Stimulated activated CD4-positive, alpha-beta T cell treated with anti-CD3 and anti-CD28 coated beads, Interleukin-12 subunit alpha, Interleukin-12 subunit beta, amount 100 ng/mL, for 4 hours (primary cell): ENCODE measurements at regions not wholly inside any gene's neighbourhood (a gene's known extent, or its start where the extent isn't known, plus 50 kb on each side); places are given as distances from the start of the nearest gene placed in this dataset.

Source experiments
- DNase-seq: peaks from one replicate; pipeline ENCODE4 v3.0.0-alpha.2; 2020

DNA sequence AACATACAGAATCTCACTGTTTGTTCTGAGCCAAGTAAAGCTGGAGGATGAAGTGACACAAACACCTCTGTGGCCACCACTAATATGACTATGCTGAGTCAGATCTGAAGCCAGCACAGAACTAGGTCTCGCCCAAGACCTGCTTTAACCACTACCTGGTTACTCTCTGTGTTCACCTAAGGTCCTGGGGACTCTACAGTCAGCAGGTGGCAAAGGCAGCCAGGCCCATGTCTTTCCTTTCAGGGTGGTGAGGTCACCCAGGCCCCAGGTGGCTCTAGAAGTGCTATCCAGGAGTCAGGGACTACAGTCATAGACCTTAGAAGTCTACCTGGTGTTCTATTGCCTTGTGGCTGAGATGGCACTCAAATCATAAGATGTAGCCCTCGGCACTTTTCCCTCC is 287.9 kb upstream of the ARRDC4 start:
- no peak for DNase-seq

DNA sequence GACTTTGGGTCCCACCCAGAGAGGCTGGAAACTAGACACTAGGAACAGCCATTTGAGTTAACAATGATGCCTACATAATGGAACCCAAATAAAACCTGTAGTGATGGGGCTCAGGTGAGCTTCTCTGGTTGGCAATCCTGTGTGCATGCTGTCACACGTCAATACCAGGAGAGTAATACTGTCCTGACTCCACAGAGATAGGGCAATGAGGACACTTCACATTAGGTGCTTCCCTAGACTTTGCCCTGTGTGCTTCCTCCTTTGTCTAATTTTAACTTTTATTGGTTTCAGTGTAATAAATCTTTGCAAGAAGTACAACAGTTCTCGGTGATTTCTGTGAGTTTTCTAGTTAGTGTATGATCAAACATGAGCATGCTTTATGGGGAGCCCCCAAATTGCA is 281.8 kb upstream of the ARRDC4 start:
- no peak for DNase-seq

DNA sequence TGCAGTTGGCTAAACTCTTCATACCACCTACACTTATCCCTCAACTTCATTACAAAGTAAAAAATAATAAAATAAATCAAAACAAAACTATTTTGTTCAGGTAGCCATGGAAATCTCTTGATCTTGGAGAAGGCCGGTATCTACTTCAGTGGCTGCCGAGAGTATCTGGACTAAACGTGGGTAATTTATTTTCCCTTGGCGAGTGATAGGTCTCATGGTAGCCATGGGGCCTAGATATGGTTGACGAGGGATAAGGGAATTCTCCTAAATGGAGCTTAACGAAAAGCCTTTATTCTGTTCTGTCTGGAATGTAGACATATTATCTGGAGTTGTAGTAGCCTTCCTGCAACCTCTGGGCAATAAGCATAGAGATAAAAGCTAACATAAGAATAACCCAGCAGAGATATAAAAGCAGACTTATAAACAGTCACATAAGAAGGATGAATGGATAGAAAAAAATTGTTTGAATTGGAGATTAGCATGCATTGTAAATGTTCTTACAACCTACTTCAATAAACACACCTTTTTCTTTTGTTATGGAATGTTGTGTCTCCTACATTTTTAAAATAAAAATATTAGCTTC is 281.3 kb upstream of the ARRDC4 start:
- DNase-seq, result no peak

GRCh38 chr15:97680606-97681220 is 279.8 kb upstream of the ARRDC4 start:
- no peak for DNase-seq

DNA sequence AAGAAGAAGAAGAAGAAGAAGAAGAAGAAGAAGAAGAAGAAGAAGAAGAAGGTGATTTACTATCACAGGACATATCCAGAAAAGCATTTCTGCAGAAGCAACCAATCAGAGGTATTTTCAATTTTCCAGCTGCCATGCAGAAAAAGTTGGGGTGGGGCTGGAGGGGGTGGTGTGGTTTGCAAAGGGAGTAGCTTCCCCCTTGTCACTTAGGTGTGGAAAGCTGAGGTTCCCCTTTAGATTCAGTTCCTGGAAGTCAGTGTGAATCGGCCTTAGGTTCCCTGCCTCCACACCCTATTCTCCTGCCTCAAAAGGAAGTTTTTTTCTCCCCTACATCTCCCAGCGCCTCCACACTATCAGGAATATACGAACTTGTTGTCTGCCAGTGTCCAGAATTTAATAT is 276.7 kb upstream of the ARRDC4 start:
- DNase-seq, result no peak

GRCh38 chr15:97684249-97684648 is 276.3 kb upstream of the ARRDC4 start:
- DNase-seq, result no peak

DNA sequence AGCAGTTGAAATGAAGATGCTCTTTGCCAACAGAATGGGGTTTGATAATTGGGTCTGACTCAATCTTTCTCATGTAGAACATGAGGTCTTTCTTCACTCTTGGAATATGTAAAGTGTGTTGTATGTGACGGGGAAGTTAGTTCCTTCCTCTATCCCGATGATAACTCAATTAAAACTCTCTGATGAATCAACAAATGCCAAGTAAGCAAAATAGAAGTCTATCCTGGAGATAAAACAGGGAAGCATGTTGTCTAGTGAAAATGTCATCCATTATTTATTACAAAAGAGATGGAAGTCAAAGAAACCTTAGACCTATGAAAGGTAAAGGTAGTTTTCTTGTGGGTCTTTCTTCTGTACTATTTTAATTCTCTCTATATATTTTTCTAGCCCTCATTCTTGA is 274.2 kb upstream of the ARRDC4 start:
- no peak for DNase-seq

GRCh38 chr15:97687654-97688053 is 272.8 kb upstream of the ARRDC4 start:
- DNase-seq, result no peak

- no peak for DNase-seq
Measured at GRCh38 chr15:97688177-97688576, 272.3 kb upstream of the ARRDC4 start.

DNA sequence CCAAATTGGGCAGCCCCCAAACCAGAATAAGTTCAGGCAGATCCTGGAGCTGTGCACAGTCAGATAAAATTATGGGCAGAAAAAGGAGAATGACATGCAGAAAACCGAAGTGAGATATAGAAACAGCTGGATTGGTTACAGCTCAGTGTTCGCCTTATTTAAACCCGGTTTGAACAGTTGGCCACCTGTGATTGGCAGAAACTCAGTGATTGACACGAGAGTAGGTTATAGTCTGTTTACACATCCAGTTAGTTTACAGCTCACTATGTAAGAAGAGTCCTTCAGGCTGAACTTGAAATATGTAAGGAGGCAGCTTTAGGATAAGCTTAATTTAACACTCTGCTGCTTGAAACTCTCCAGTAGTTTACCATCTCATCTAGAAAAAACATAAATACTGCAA is 271.6 kb upstream of the ARRDC4 start:
- DNase-seq, result no peak

DNA sequence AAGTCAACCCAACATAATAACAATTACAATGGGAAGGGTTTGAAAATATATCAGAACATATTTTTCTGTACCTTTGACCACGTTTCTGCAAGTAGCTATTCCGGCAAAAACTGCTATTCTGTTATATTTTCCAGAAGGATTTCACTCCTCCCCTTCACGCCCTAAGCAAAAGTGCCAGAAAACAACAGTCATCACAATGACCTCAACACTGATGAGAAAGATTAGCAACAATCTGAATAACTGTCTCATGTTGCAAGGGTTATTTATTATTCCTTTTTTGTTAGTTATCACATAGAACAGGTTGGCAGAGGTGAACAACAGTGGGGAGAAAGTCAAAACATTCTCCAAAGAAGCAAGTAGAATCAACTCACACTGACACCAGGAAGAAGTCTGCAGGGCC is 269.4 kb upstream of the ARRDC4 start:
- no peak for DNase-seq

DNA sequence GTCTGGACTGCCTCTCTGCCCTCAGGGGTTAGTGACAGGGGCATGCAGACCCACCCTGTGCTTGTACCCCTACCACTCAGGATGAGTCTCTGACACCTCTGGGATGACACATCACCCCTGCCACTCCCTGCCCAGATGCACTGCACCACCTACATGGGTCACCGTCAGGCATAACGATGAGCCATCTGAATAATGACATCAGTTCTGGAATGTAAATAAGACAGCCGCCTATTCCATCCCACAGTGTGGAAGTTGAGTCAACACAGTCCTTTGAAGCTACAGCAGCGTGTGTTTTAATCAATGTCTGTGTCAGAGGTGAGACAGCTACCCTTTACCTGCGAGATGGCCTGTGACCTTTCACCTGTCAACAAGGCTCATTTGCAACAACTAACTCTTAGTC is 268.7 kb upstream of the ARRDC4 start:
- DNase-seq, result no peak

DNA sequence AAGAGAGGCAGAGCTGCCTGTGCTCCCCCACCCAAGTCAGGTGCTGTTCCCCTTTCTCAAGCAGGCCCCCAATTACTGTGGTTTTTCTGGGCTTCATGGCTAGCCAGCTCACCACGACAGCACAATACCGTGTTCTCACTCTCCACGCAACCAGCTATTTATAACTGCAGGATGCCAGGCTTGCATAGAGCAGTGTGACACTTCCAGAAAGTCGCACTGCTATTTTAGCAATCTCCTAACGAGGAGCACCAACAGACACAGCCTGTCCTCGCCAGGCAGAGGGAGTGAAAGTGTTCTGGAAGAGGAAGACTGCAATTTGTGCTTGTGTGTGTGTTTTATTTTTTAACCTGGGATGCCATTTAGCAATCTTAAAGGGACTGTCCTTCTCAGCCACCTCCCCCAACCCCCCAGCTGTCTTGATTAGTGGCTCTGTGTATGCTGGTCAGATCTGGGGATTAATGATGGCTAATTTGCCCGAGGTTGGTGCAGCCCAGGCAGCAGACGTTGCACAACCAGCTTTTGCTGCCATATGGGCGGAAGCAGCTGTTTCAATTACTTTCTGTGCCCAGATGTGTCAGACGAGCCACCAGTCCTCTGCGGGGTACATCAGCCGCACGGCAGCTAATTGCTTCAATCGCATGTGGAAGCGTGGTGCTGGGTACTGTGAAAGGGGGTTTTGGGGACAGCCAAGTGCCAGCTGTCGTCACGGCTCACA is 268.0 kb upstream of the ARRDC4 start:
- no peak for DNase-seq

GRCh38 chr15:97694456-97694855 is 266.0 kb upstream of the ARRDC4 start:
- no peak for DNase-seq

- no peak for DNase-seq
Measured at GRCh38 chr15:97703400-97703799, 257.1 kb upstream of the ARRDC4 start.

GRCh38 chr15:97706059-97706458 is 254.4 kb upstream of the ARRDC4 start:
- no peak for DNase-seq

DNA sequence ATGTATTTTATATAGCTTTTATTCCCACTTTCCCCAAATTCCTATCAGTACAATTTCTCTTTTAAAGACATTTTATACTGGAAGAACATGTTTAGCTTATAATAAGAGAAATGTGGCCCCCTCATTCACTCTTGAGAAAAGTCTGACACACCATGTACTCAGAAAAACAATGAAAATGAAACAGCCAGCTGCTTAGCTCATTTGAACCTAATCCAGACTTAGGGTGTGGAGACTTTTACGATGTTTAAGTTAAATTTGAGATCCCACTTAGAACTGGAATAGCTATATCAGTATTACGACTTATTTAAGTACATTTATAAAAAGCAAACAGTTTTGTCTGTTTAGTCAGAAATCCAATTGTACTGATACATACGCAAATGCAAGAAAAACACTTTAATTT is 252.3 kb upstream of the ARRDC4 start:
- no peak for DNase-seq

DNA sequence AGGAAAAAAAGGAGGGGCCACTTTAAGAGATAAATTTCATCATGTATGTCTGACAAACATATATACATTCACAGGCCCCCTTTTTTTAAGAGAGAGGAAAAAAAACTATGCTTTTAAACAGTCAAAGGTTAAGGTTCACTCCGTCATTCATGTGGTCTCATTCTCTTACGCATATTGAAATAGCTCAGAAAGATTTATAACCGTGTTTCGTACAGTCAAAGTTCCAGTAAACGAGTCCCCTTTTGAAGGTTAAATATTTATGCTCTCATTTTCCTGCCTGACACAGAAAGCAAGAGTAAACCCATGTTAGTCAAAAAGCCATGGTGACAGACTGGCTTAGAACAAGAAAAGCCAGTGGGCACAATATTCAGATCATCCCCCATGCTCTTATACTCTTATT is 248.0 kb upstream of the ARRDC4 start:
- no peak for DNase-seq

DNA sequence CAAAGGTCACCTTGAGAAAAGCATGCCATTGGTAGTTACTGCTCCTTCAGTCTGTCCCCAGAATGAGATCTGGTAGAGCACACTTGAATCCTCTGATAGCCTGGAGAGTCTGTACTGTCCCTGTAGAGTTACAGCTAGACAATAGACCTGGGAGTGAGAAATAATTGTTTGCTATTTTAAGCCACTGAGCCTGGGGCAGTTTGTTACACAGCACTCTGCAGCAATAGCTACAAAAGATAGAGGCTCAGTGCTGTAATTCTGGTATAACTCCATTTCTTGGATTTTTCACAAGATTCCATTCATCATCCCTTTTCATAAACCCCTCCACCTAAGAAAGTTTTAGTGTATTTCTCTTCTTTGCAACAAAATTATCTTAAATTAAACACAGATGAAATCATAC is 242.7 kb upstream of the ARRDC4 start:
- no peak for DNase-seq

- DNase-seq, result no peak
Measured at GRCh38 chr15:97718509-97718908, 242.0 kb upstream of the ARRDC4 start.

GRCh38 chr15:97728791-97729190 is 231.7 kb upstream of the ARRDC4 start:
- no peak for DNase-seq

DNA sequence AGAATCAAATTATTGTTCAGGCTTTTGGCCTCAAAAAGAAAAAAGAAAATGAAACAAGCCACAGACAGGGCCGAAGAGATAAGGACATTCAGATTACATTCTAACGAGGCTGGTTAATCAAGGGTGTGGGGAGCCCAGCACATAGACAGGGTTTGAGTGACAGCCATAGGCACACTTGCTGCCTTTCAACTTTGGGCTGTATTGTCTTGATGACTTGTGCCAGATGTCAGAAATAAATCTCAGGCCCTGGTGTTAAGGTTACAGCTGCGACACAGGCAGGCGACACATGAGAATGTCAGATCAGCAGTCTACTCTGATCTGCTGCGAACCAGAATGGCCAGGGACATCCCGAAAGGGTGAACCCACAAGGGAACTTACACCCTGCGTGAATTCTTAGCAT is 231.2 kb upstream of the ARRDC4 start:
- DNase-seq, result no peak

DNA sequence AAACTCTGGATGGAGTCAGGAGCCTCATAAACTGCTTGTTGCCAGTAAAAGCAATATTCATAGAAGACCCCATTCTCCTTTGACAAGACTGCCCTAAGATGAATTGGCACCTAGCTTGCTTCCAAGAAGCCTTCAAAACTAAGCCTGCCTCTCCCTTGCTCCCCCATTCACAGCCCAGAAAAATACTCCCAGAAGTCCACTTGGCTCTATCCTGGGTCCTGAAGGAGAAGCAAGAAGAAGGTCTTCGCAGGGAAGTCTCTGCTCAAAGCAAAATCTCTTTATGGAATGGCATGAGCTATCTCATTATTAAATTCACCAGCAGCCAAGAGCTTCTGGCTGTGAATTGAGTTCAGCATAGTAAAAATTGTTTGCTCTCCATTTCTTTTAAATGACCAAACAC is 230.2 kb upstream of the ARRDC4 start:
- no peak for DNase-seq

DNA sequence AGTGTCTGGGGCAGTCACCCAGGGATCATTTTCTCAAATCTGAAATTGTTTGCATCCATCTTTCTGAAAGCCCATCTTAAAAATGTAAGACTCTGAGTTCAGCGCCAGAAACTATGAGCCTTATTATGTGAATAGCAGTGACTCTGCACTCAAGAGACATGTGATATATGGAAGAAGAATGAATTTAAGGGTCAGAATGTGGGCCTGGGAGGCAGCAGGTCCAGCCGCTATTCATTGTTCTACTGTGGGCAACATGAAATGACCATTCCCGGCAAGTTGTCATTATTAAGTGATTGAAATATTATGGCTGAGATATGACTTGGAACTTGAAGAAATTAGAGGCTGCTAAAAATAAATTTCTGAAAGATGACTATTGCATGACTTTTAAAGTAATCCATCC is 228.6 kb upstream of the ARRDC4 start:
- DNase-seq, result no peak

GRCh38 chr15:97733373-97733772 is 227.1 kb upstream of the ARRDC4 start:
- no peak for DNase-seq
